Brain microvascular endothelial cell (primary cell): ENCODE measurements at regions not wholly inside any gene's neighbourhood (a gene's known extent, or its start where the extent isn't known, plus 50 kb on each side); places are given as distances from the start of the nearest gene placed in this dataset.

Experiments
- DNase-seq: peaks from one replicate; pipeline ENCODE4 v3.0.0-alpha.2; 2020
- H3K27ac ChIP-seq: fragments of 250-450 bp; sonication (Bioruptor Pico); 2 replicates; pipeline ENCODE4 v1.5.1; 2020; ENCODE audit warnings: mild to moderate bottlenecking, moderate library complexity
- H3K27me3 ChIP-seq: fragments of 250-450 bp; sonication (Bioruptor Pico); replicated peaks from 2 replicates; pipeline ENCODE4 v1.5.1; 2020; ENCODE audit warnings: mild to moderate bottlenecking
- H3K36me3 ChIP-seq: fragments of 250-450 bp; sonication (Bioruptor Pico); replicated peaks from 2 replicates; pipeline ENCODE4 v1.5.1; 2020; ENCODE audit warnings: mild to moderate bottlenecking
- H3K4me3 ChIP-seq: 2 replicates; pipeline ENCODE4 v1.5.1; 2011; ENCODE audit warnings: low read depth, mild to moderate bottlenecking, control low read depth, low read length, moderate library complexity
- in situ Hi-C: cut with HindIII; loops from 2 replicates; pipeline ENCODE4 v1.10.0; 2017; ENCODE audit warnings: low sequenced_read_pairs, low pct_ligation_motif_present
- TF ChIP-seq, protein P1 (sequence below): IDR thresholded peaks from 2 replicates; pipeline ENCODE4 v1.5.1; 2011; ENCODE audit warnings: low read depth, mild to moderate bottlenecking, moderate library complexity, low read length, control low read depth, inconsistent platforms; ENCODE audit errors: missing control alignments

DNA sequence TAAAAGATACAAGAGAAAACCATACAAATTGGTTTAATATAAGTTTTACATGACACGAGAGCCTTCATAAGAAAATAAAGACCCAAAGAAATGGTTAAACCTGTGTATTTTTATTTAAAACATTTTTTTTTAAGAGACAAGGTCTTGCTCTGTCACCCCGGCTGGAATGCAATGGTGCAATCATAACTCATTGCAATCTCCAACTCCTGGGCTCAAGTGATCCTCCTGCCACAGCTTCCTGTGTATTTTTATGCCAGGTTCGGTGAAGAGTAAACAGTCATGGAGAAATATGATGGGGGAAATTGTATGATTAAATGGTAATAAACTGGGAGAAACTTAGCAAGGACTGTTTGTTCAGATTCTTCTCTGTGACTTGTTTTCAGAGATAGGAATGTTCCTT is 441.0 kb downstream of the TUSC7 start:
- no peak for DNase-seq
- Histone ChIP-seq H3K36me3 (no peaks in the 10 kb centered on the region), H3K27me3 (no peaks in the 10 kb centered on the region), H3K27ac (no peak overlapping the region), H3K4me3 (no peak overlapping the region)
- TF ChIP-seq, protein P1, sequence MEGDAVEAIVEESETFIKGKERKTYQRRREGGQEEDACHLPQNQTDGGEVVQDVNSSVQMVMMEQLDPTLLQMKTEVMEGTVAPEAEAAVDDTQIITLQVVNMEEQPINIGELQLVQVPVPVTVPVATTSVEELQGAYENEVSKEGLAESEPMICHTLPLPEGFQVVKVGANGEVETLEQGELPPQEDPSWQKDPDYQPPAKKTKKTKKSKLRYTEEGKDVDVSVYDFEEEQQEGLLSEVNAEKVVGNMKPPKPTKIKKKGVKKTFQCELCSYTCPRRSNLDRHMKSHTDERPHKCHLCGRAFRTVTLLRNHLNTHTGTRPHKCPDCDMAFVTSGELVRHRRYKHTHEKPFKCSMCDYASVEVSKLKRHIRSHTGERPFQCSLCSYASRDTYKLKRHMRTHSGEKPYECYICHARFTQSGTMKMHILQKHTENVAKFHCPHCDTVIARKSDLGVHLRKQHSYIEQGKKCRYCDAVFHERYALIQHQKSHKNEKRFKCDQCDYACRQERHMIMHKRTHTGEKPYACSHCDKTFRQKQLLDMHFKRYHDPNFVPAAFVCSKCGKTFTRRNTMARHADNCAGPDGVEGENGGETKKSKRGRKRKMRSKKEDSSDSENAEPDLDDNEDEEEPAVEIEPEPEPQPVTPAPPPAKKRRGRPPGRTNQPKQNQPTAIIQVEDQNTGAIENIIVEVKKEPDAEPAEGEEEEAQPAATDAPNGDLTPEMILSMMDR, result no peak
- in situ Hi-C loops, result no loop called here

DNA sequence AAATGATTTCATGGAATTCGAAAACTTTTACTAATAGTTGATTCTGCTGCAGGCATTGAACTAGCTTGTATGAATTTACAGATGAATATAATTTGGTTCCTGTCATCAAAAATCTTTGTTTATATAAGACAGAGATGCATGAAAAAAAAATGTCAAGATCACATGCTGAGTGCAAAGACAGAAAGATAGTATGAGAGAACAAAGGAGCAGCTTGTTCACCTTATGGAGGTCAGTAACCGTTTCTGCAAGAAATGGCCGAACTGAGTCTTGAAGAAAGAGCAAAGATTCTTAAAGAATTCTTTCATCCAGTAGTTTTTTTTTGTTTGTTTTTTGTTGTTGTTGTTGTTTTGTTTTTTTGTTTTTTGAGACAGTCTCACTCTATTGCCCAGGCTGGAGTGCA is 450.6 kb downstream of the TUSC7 start:
- H3K36me3 ChIP-seq, result no peaks in the 10 kb centered on the region
- DNase-seq, result no peak
- no peaks in the 10 kb centered on the region for H3K27me3 ChIP-seq
- H3K4me3 ChIP-seq, result no peak overlapping the region
- H3K27ac ChIP-seq, result no peak overlapping the region
- TF ChIP-seq, protein P1, result no peak
- in situ Hi-C loops, result no loop called here

DNA sequence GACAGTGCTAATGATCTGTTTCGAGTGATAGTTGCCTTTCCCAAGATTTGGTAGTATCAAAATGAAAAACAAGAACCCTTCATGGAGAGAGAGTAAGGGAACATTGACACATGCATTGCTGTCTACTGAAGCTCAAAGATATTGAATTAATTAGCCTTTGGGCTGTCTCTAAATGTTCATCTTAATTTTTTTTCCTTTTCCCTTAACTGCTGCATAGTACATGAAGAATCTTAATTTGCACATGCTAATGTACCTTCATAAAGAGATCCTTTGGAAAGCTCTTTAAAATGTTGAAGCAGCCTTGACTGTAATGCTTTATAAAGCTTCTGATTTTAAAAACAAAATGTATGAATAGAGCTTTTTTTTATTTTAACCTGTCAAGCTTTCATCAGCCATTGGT is 452.2 kb downstream of the TUSC7 start:
- H3K27ac ChIP-seq, result no peak overlapping the region
- H3K36me3 ChIP-seq, result no peaks in the 10 kb centered on the region
- DNase-seq, result no peak
- no peak overlapping the region for H3K4me3 ChIP-seq
- TF ChIP-seq, protein P1, result no peak
- in situ Hi-C loops, result no loop called here
- no peaks in the 10 kb centered on the region for H3K27me3 ChIP-seq

DNA sequence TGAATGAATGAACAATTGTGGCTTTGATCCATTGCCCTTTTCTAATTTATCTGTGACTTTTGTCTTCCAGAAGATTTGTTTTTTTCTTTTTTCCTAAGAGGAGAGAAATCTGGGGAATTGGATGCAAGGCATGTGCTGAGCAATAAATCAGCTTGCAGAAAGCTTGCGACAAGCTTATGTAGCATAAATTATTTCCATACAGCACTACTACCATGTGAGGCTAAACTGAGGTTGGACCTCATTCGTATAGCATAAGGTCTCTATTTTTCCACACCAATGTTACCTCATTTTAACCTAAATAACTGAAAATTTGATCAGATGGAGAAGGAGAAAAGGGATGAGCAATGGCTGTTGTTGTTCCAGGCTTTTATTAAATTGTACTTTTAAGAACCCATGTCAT is 455.6 kb downstream of the TUSC7 start:
- no peaks in the 10 kb centered on the region for H3K36me3 ChIP-seq
- H3K4me3 ChIP-seq, result no peak overlapping the region
- no peak overlapping the region for H3K27ac ChIP-seq
- DNase-seq, result no peak
- in situ Hi-C loops, result no loop called here
- TF ChIP-seq, protein P1, result no peak
- no peaks in the 10 kb centered on the region for H3K27me3 ChIP-seq

DNA sequence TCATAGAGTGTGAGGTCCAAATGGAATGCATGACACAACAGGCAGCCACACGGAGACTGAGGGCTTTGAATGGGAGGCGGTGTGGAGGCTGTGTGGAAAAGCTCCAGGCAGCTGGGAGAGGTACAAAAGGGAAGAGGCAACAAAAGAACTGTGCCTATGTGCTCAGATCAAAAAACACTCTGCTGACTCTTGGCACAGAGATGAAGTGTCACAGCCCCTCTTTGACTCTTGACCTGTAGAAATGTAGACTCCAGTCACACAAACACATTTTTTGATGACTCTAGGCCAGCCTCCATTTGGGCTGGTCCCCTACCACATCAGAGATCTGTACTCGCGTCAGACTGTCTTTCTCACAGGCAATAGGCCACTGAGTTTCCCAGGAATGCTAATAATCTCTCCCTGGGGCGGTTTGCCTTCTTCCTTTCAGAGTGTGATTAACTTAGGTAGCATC is 456.0 kb downstream of the TUSC7 start:
- H3K27me3 ChIP-seq, result no peaks in the 10 kb centered on the region
- no peak overlapping the region for H3K4me3 ChIP-seq
- in situ Hi-C loops, result no loop called here
- H3K27ac ChIP-seq, result no peak overlapping the region
- H3K36me3 ChIP-seq, result no peaks in the 10 kb centered on the region
- DNase-seq, result no peak
- TF ChIP-seq, protein P1, result no peak

DNA sequence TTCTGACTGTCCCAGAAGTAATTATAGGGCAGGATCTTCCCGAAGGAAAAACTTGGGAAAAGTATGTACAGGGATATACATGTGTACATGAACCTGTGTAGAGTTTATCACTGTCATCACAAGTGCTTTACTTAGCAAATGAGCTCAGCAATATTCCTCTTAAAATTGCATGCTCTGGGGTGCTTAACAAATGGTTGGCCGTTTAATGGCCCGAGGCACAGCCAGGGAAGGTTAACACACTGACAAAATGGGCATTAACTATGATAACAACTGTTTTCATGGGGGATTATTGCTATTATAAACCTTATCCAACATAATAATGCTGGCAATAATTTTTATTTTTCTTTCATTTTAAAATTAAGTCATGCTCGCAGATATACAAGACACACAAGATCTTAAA is 459.3 kb downstream of the TUSC7 start:
- H3K27ac ChIP-seq, result no peak overlapping the region
- no peaks in the 10 kb centered on the region for H3K27me3 ChIP-seq
- no peaks in the 10 kb centered on the region for H3K36me3 ChIP-seq
- TF ChIP-seq, protein P1, result no peak
- in situ Hi-C loops, result no loop called here
- no peak for DNase-seq
- no peak overlapping the region for H3K4me3 ChIP-seq
